SK-N-SH (cell line): ENCODE measurements at regions not wholly inside any gene's neighbourhood (a gene's known extent, or its start where the extent isn't known, plus 50 kb on each side); places are given as distances from the start of the nearest gene placed in this dataset.

ENCODE experiments used
- CTCF ChIA-PET: fragments of 300-600, 350-600 bp; formaldehyde crosslinking; extraction: SDS; loops from one replicate; lab custom pipeline; 2021; lab: Yijun Ruan, JAX
- POLR2A ChIA-PET: fragments of 350-600 bp; sonication (Branson Sonifier 250); formaldehyde crosslinking; extraction: SDS; loops from one replicate; lab custom pipeline; 2020; ENCODE audit warnings: antibody characterized with exemption, inconsistent platforms; lab: Yijun Ruan, JAX
- DNase-seq: peaks from one replicate; pipeline ENCODE4 v3.0.0; 2012
- H2AFZ ChIP-seq: fragments of 200-600 bp; sonication (generic); 2 replicates; pipeline ENCODE4 v1.8.1; 2016; ENCODE audit warnings: antibody characterized with exemption, mild to moderate bottlenecking, low read depth
- H3F3A ChIP-seq: fragments of 200-600 bp; sonication (generic); replicated peaks from 2 replicates; pipeline ENCODE3; 2016; ENCODE audit warnings: antibody characterized with exemption, mild to moderate bottlenecking; ENCODE audit not compliant: insufficient read depth
- H3K27ac ChIP-seq, 2 experiments: fragments of 200-500 bp in 1 of 2; fragments of 200-600 bp in 1 of 2; sonication (Bioruptor generic) in 1 of 2; sonication (generic), shearing (Covaris generic) in 1 of 2; 2 replicates each; pipeline versions ENCODE4 v1.5.1 to v1.6.1; 2014 to 2016; ENCODE audit warnings: low read depth in 2 of 2, inconsistent platforms in 1 of 2, low read length in 1 of 2, mild to moderate bottlenecking in 1 of 2, mixed read lengths in 1 of 2
- H3K27me3 ChIP-seq: fragments of 200-600 bp; sonication (generic), shearing (Covaris generic); 2 replicates; pipeline ENCODE4 v1.6.1; 2016; ENCODE audit warnings: mixed run types; ENCODE audit not compliant: insufficient read depth
- H3K36me3 ChIP-seq, 2 experiments: fragments of 200-500 bp in 1 of 2; fragments of 200-600 bp in 1 of 2; sonication (Bioruptor generic) in 1 of 2; sonication (generic) in 1 of 2; replicated peaks in 1 of 2; 2 replicates each; pipeline versions ENCODE3 to v1.5.1; 2014 to 2016; ENCODE audit warnings: low read length in 1 of 2, mild to moderate bottlenecking in 1 of 2; ENCODE audit not compliant: insufficient read depth in 2 of 2, control insufficient read depth in 1 of 2
- H3K4me1 ChIP-seq, 2 experiments: fragments of 200-500 bp in 1 of 2; fragments of 200-600 bp in 1 of 2; sonication (Bioruptor generic) in 1 of 2; sonication (generic), shearing (Covaris generic) in 1 of 2; 2 replicates each; pipeline versions ENCODE4 v1.5.1 to v1.6.1; 2014 to 2016; ENCODE audit warnings: low read depth in 1 of 2, low read length in 1 of 2, mixed run types in 1 of 2; ENCODE audit not compliant: insufficient read depth in 2 of 2, control insufficient read depth in 1 of 2
- H3K4me2 ChIP-seq: fragments of 200-600 bp; sonication (generic), shearing (Covaris generic); 2 replicates; pipeline ENCODE4 v1.6.1; 2017; ENCODE audit warnings: mixed run types
- H3K4me3 ChIP-seq, 2 experiments: fragments of 200-500 bp in 1 of 2; fragments of 200-600 bp in 1 of 2; sonication (Bioruptor generic) in 1 of 2; sonication (generic), shearing (Covaris generic) in 1 of 2; 2 replicates each; pipeline versions ENCODE4 v1.5.1 to v1.8.1; 2014 to 2016; ENCODE audit warnings: low read depth in 2 of 2, inconsistent platforms in 1 of 2, low read length in 1 of 2, mild to moderate bottlenecking in 1 of 2, mixed read lengths in 1 of 2, moderate library complexity in 1 of 2
- H3K79me2 ChIP-seq: fragments of 200-600 bp; sonication (generic); 2 replicates; pipeline ENCODE4 v1.8.1; 2017; ENCODE audit warnings: mild to moderate bottlenecking; ENCODE audit not compliant: insufficient read depth
- H3K9ac ChIP-seq: fragments of 200-600 bp; sonication (generic); 2 replicates; pipeline ENCODE4 v1.6.1; 2017; ENCODE audit warnings: mixed run types
- H3K9me2 ChIP-seq: fragments of 200-600 bp; sonication (generic); 2 replicates; pipeline ENCODE4 v1.6.1; 2017; ENCODE audit warnings: mixed run types
- H3K9me3 ChIP-seq: fragments of 200-600 bp; sonication (generic); 2 replicates; pipeline ENCODE4 v1.6.1; 2017; ENCODE audit warnings: mixed run types, mild to moderate bottlenecking, moderate library complexity
- H4K20me1 ChIP-seq: fragments of 200-600 bp; sonication (generic); 2 replicates; pipeline ENCODE4 v1.6.1; 2017; ENCODE audit warnings: mild to moderate bottlenecking, mixed run types; ENCODE audit not compliant: insufficient read depth
- CHD2 ChIP-seq: fragments of 150-350 bp; IDR thresholded peaks from 2 replicates; pipeline ENCODE4 v1.6.1; 2018; ENCODE audit warnings: low read length; ENCODE audit not compliant: partially characterized antibody
- FOSL2 ChIP-seq: IDR thresholded peaks from 2 replicates; pipeline ENCODE4 v1.4.0; 2012; ENCODE audit warnings: low read depth, mild to moderate bottlenecking, moderate library complexity, borderline replicate concordance
- FOXJ3 ChIP-seq: sonication (generic); formaldehyde crosslinking; IDR thresholded peaks from 2 replicates; pipeline ENCODE4 v1.5.1; 2020; ENCODE audit warnings: mild to moderate bottlenecking, missing genetic modification reagents
- FOXM1 ChIP-seq: IDR thresholded peaks from 2 replicates; pipeline ENCODE4 v1.4.0; 2012; ENCODE audit warnings: low read depth, mild to moderate bottlenecking
- GATA2 ChIP-seq: sonication (generic); formaldehyde crosslinking; IDR thresholded peaks from 2 replicates; pipeline ENCODE4 v1.5.0; 2020; ENCODE audit warnings: mild to moderate bottlenecking, missing genetic modification reagents
- JUND ChIP-seq: IDR thresholded peaks from 2 replicates; pipeline ENCODE4 v1.4.0; 2012
- NRF1 ChIP-seq: IDR thresholded peaks from 2 replicates; pipeline ENCODE4 v1.6.1; 2012; ENCODE audit warnings: low read depth, mild to moderate bottlenecking, low read length
- POLR2AphosphoS5 ChIP-seq: IDR thresholded peaks from 2 replicates; pipeline ENCODE4 v1.6.1; 2012; ENCODE audit warnings: low read depth, low read length
- RAD21 ChIP-seq: IDR thresholded peaks from 2 replicates; pipeline ENCODE4 v1.6.1; 2012; ENCODE audit warnings: mild to moderate bottlenecking, low read length
- RCOR1 ChIP-seq: fragments of 150-350 bp; IDR thresholded peaks from 2 replicates; pipeline ENCODE4 v1.6.1; 2017; ENCODE audit warnings: antibody characterized with exemption, low read length
- RFX5 ChIP-seq: IDR thresholded peaks from 2 replicates; pipeline ENCODE4 v1.6.1; 2012; ENCODE audit warnings: mild to moderate bottlenecking, improper control_type of control experiment, low read length
- RXRA ChIP-seq: IDR thresholded peaks from 2 replicates; pipeline ENCODE4 v1.4.0; 2012; ENCODE audit warnings: low read depth, mild to moderate bottlenecking, borderline replicate concordance
- SMC3 ChIP-seq: IDR thresholded peaks from 2 replicates; pipeline ENCODE4 v1.6.1; 2012; ENCODE audit warnings: low read depth, low read length, improper control_type of control experiment
- TCF12 ChIP-seq: IDR thresholded peaks from 2 replicates; pipeline ENCODE4 v1.4.0; 2012
- YY1 ChIP-seq: IDR thresholded peaks from 2 replicates; pipeline ENCODE4 v1.4.0; 2012; ENCODE audit warnings: low read depth, mild to moderate bottlenecking
- WGBS: methylation state at CpG from one replicate; pipeline ENCODE4 v1.1.6; 2017; ENCODE audit warnings: low lambda C conversion rate; 5-methylcytosine and 5-hydroxymethylcytosine counted together
- TF ChIP-seq, protein P1 (sequence below): fragments of 200-600 bp; sonication (generic); IDR thresholded peaks from 2 replicates; pipeline ENCODE4 v1.6.1; 2017; ENCODE audit warnings: antibody characterized with exemption, mild to moderate bottlenecking, moderate library complexity
- TF ChIP-seq, protein P2 (sequence below): fragments of 150-350 bp; IDR thresholded peaks from 2 replicates; pipeline ENCODE4 v1.6.1; 2016; ENCODE audit warnings: mild to moderate bottlenecking, low read depth, low read length

DNA sequence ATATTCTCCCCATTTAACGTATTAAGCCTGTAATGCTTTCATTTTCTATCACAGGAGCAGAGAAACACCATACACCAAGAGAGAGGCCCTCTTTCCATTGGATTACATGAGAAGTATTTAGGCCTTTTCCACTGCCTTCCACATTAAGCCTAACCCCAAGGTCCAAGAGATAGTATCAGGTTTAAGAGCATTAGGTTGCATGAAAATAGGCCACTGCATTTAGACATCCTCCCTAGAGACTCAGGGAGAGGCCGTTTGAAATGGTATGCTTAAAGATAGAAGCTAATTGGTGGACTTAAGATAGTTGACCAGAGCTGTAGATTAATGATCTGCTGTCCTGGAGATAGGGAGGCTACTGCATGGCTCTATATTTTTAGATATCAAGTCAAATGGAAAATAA, 128.5 kb upstream of the PTPRM start (continued):
- TF ChIP-seq NRF1 (no peak), FOXM1 (no peak), FOSL2 (no peak), TCF12 (no peak), YY1 (no peak), POLR2AphosphoS5 (no peak), CHD2 (no peak)
- TF ChIP-seq, protein P1, sequence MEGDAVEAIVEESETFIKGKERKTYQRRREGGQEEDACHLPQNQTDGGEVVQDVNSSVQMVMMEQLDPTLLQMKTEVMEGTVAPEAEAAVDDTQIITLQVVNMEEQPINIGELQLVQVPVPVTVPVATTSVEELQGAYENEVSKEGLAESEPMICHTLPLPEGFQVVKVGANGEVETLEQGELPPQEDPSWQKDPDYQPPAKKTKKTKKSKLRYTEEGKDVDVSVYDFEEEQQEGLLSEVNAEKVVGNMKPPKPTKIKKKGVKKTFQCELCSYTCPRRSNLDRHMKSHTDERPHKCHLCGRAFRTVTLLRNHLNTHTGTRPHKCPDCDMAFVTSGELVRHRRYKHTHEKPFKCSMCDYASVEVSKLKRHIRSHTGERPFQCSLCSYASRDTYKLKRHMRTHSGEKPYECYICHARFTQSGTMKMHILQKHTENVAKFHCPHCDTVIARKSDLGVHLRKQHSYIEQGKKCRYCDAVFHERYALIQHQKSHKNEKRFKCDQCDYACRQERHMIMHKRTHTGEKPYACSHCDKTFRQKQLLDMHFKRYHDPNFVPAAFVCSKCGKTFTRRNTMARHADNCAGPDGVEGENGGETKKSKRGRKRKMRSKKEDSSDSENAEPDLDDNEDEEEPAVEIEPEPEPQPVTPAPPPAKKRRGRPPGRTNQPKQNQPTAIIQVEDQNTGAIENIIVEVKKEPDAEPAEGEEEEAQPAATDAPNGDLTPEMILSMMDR, result no peak
- TF ChIP-seq, all 33 proteins: peak for 0

DNA sequence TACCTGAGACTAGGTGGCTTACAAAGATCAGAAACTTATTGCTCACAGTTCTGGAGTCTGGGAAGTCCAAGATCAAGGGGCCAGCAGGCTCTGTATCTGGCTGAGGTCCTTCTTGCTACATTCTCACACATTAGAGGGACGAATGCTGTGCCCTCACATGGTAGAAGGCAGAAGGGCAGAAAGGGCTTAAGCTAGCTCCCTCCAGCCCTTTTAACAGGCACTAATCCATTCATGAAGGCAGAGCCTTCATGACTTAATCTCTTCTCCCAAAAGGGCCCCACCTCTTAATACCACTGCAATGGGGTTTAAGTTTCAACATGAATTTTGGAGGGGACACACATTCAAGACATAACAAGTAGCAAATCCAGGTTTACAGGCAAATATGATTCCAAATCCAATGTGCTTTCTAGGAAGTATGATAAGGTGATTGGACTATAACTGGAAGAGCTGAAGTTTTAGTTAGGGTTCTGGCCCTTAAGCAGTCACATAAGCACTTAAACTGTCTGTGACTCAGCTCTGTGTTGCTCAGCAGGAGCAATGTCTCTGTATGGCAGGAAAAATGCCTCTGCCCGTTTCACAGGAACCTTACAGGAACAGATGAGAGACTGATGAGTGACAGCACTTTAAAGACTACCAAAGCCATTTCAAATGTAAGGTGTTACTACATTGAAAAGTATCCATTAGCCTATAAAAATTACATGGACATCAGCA, 119.6 kb upstream of the PTPRM start:
- no peak for DNase-seq
- no peaks in the 10 kb centered on the region for H3K9me3 ChIP-seq
- H3K36me3 ChIP-seq, result no peaks in the 10 kb centered on the region
- TF ChIP-seq GATA2 (CRISPR knock-in tag) (no peak), YY1 (no peak), FOXJ3 (no peak)
- 7% methylated on average over 2 of the region's 2 CpGs for WGBS
- H3K4me3 ChIP-seq, result no peak overlapping the region
- H3K27ac ChIP-seq, result no peak overlapping the region
- CTCF ChIA-PET, result interaction anchor here (0.7 to 1.2 kb wide), 3 partner anchors 11 to 120 kb away, joined by 3 to 4 read pairs (median 4); partner anchors contain the start of gene PTPRM
- no peaks in the 10 kb centered on the region for H3K4me1 ChIP-seq
- no peaks in the 10 kb centered on the region for H3K27me3 ChIP-seq
- POLR2A ChIA-PET, result no interaction called here
- H3K9ac ChIP-seq, result no peak overlapping the region
- no peak overlapping the region for H3K4me2 ChIP-seq
- H3F3A ChIP-seq, result no peaks in the 10 kb centered on the region
- no peak overlapping the region for H2AFZ ChIP-seq
- H3K9me2 ChIP-seq, result no peaks in the 10 kb centered on the region
- H3K79me2 ChIP-seq, result no peaks in the 10 kb centered on the region
- no peaks in the 10 kb centered on the region for H4K20me1 ChIP-seq

DNA sequence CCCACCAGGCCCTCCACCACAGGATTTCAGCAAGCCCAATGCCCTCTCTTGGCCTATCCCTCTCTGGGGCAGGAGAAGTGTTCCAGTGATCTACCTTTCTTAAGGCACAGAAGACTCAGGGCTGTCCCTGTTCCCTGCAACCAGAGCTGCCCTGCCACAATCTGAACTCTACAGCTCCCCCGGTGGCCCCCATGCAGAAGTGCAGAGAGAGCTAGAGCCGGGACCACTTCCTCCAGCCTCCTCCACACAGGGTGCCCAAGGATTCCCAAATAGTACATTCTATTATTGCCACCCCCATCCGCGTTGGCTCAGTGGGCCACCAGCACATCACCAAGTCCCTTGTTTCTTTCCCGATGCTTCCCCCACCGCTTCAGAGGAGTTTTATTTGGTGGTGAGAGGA, 114.8 kb upstream of the PTPRM start:
- no peaks in the 10 kb centered on the region for H4K20me1 ChIP-seq
- H3K79me2 ChIP-seq, result no peaks in the 10 kb centered on the region
- H3K27ac ChIP-seq, result no peak overlapping the region
- H3K9me3 ChIP-seq, result no peaks in the 10 kb centered on the region
- H2AFZ ChIP-seq, result no peak overlapping the region
- no peak overlapping the region for H3K4me3 ChIP-seq
- DNase-seq, result peak; percentile 68
- ChIA-PET CTCF (interaction anchor here (0.6 to 1.5 kb wide), 12 partner anchors 11 to 179 kb away, joined by 3 to 9 read pairs (median 3); partner anchors contain the start of gene PTPRM), POLR2A (no interaction called here)
- H3K9ac ChIP-seq, result no peak overlapping the region
- 35% methylated on average over 6 of the region's 6 CpGs for WGBS
- H3K4me2 ChIP-seq, result no peak overlapping the region
- H3K36me3 ChIP-seq, result no peaks in the 10 kb centered on the region
- H3K27me3 ChIP-seq, result no peaks in the 10 kb centered on the region
- H3K4me1 ChIP-seq, result peaks cover 0 to 7% of the 10 kb centered on the region in 2 experiments; a peak in 1 of 4 replicates
- TF ChIP-seq FOXM1 (no peak), SMC3 (peak; percentile 11; the same call in 1 of the 2 replicates), TCF12 (no peak), JUND (no peak), RCOR1 (no peak), RAD21 (peak; percentile 50), RFX5 (no peak), RXRA (no peak), NRF1 (no peak)
- TF ChIP-seq, protein P1, result peak; percentile 38
- TF ChIP-seq, protein P2, sequence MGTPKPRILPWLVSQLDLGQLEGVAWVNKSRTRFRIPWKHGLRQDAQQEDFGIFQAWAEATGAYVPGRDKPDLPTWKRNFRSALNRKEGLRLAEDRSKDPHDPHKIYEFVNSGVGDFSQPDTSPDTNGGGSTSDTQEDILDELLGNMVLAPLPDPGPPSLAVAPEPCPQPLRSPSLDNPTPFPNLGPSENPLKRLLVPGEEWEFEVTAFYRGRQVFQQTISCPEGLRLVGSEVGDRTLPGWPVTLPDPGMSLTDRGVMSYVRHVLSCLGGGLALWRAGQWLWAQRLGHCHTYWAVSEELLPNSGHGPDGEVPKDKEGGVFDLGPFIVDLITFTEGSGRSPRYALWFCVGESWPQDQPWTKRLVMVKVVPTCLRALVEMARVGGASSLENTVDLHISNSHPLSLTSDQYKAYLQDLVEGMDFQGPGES, result no peak
- H3F3A ChIP-seq, result no peaks in the 10 kb centered on the region
- H3K9me2 ChIP-seq, result no peaks in the 10 kb centered on the region
